ENCODE measurements at regions not wholly inside any gene's neighbourhood (a gene's known extent, or its start where the extent isn't known, plus 50 kb on each side); places are given as distances from the start of the nearest gene placed in this dataset.

GRCh38 chr6:82035526-82035925, 212.0 kb downstream of the IBTK start:
- in situ Hi-C loops (cut with HindIII; ENCODE audit: low pct_unique_long_range_greater_than_20kb, low sequenced_read_pairs): no loop called here
- ATAC-seq: no peak
- no peaks in the 10 kb centered on the region for H3K27me3 ChIP-seq (ENCODE audit: control insufficient read depth, insufficient read depth, low read length)
- H3K4me1 ChIP-seq (ENCODE audit: control insufficient read depth, insufficient read depth, low read length): no peaks in the 10 kb centered on the region
- no peak for DNase-seq (ENCODE audit: low read depth, low spot score)
- no peak overlapping the region for H3K27ac ChIP-seq (ENCODE audit: low read length)
- CTCF ChIA-PET: no interaction called here
- no peaks in the 10 kb centered on the region for H3K9me3 ChIP-seq (ENCODE audit: control insufficient read depth, insufficient read depth, low read depth, low read length)
- no TSS peak for BruUV-seq (replicated peaks)
- no peak overlapping the region for H3K4me3 ChIP-seq (ENCODE audit: low read depth in 2 of 2, low read length in 2 of 2)
- POLR2A ChIA-PET: no interaction called here
- no peaks in the 10 kb centered on the region for H3K36me3 ChIP-seq (ENCODE audit: control insufficient read depth, insufficient read depth, low read length)
- intact Hi-C loops (cut with micrococcal nuclease; ENCODE audit: unreplicated experiment): no loop called here
- TF ChIP-seq SIN3A (IDR thresholded peaks at IDR 0.05; ENCODE audit: borderline replicate concordance, insufficient read depth, low read depth, low read length) (no peak), TCF7L2 (IDR thresholded peaks at IDR 0.05; ENCODE audit: low read depth, low read length) (no peak), POLR2AphosphoS5 (IDR thresholded peaks at IDR 0.05; ENCODE audit: low read depth, low read length) (no peak), CTCF (IDR thresholded peaks at IDR 0.05) (no peak)
- TF ChIP-seq, protein P1, sequence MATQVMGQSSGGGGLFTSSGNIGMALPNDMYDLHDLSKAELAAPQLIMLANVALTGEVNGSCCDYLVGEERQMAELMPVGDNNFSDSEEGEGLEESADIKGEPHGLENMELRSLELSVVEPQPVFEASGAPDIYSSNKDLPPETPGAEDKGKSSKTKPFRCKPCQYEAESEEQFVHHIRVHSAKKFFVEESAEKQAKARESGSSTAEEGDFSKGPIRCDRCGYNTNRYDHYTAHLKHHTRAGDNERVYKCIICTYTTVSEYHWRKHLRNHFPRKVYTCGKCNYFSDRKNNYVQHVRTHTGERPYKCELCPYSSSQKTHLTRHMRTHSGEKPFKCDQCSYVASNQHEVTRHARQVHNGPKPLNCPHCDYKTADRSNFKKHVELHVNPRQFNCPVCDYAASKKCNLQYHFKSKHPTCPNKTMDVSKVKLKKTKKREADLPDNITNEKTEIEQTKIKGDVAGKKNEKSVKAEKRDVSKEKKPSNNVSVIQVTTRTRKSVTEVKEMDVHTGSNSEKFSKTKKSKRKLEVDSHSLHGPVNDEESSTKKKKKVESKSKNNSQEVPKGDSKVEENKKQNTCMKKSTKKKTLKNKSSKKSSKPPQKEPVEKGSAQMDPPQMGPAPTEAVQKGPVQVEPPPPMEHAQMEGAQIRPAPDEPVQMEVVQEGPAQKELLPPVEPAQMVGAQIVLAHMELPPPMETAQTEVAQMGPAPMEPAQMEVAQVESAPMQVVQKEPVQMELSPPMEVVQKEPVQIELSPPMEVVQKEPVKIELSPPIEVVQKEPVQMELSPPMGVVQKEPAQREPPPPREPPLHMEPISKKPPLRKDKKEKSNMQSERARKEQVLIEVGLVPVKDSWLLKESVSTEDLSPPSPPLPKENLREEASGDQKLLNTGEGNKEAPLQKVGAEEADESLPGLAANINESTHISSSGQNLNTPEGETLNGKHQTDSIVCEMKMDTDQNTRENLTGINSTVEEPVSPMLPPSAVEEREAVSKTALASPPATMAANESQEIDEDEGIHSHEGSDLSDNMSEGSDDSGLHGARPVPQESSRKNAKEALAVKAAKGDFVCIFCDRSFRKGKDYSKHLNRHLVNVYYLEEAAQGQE (IDR thresholded peaks at IDR 0.05; ENCODE audit: insufficient read depth in 1 of 2, low read depth in 2 of 2, low read length in 1 of 2): no peak

DNA sequence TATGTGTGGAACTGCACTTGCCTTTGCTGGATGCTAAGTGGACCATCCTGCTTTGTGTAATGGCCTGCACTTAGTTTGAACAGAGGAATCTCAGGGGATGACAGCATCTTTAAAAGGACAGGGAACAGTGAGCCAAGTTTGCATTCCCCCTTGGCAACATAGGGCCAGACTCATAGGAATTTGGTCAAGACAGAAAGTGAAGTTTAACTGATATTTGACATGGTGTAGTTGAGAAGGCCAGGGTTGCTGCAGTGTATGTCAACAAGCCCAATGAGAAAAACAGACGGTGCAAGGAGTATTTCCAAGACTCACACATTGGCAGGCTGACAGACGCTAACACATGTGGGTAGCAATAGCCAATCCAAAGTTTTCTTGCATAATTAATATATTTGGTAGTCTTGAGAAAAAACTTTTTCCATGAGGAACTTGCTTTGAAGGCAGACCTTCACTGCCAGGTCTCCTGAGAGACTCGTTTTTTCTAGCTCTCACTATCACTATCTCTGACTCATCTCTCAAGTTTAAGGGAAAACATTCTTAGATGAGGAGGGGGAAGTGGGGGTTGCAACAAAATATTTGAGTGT, 213.8 kb downstream of the IBTK start:
- CTCF ChIA-PET: no interaction called here
- no peak overlapping the region for H3K4me3 ChIP-seq (ENCODE audit: low read depth in 2 of 2, low read length in 2 of 2)
- H3K4me1 ChIP-seq (ENCODE audit: control insufficient read depth, insufficient read depth, low read length): no peaks in the 10 kb centered on the region
- H3K36me3 ChIP-seq (ENCODE audit: control insufficient read depth, insufficient read depth, low read length): no peaks in the 10 kb centered on the region
- TF ChIP-seq POLR2AphosphoS5 (IDR thresholded peaks at IDR 0.05; ENCODE audit: low read depth, low read length) (no peak), CTCF (IDR thresholded peaks at IDR 0.05) (no peak), TCF7L2 (IDR thresholded peaks at IDR 0.05; ENCODE audit: low read depth, low read length) (no peak), SIN3A (IDR thresholded peaks at IDR 0.05; ENCODE audit: borderline replicate concordance, insufficient read depth, low read depth, low read length) (no peak)
- TF ChIP-seq, protein P1 (IDR thresholded peaks at IDR 0.05; ENCODE audit: insufficient read depth in 1 of 2, low read depth in 2 of 2, low read length in 1 of 2): no peak
- ATAC-seq: no peak
- POLR2A ChIA-PET: no interaction called here
- in situ Hi-C loops (cut with HindIII; ENCODE audit: low pct_unique_long_range_greater_than_20kb, low sequenced_read_pairs) (no loop called here), intact Hi-C loops (cut with micrococcal nuclease; ENCODE audit: unreplicated experiment) (no loop called here)
- no peaks in the 10 kb centered on the region for H3K9me3 ChIP-seq (ENCODE audit: control insufficient read depth, insufficient read depth, low read depth, low read length)
- BruUV-seq (replicated peaks): no TSS peak
- DNase-seq (ENCODE audit: low read depth, low spot score): no peak
- H3K27ac ChIP-seq (ENCODE audit: low read length): no peak overlapping the region
- no peaks in the 10 kb centered on the region for H3K27me3 ChIP-seq (ENCODE audit: control insufficient read depth, insufficient read depth, low read length)

All from Panc1 (cell line).